ENCODE measurements at regions not wholly inside any gene's neighbourhood (a gene's known extent, or its start where the extent isn't known, plus 50 kb on each side); places are given as distances from the start of the nearest gene placed in this dataset.

DNA sequence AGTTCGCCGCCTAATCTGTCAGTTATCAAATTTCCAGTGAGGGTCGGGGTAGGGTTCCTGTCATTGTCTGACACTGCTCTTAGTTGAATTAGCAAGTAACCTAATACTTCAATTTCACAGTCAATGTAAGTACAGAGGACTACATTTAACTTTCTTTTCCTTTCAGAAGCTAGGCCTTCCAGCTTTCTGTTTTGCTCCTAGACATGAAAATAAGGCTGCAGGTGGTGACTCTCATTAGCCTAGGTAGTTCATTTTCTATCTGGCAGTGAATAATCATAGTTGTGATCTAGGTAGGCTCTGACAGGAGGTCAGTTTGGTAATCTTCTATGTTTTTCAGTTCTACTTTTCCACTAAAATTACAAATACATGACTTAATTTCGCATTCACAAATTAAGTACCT lies 783.1 kb downstream of the MRPL39 start:
- no peak for DNase-seq (ENCODE audit: low read depth in 4 of 4, low spot score in 1 of 4)

DNA sequence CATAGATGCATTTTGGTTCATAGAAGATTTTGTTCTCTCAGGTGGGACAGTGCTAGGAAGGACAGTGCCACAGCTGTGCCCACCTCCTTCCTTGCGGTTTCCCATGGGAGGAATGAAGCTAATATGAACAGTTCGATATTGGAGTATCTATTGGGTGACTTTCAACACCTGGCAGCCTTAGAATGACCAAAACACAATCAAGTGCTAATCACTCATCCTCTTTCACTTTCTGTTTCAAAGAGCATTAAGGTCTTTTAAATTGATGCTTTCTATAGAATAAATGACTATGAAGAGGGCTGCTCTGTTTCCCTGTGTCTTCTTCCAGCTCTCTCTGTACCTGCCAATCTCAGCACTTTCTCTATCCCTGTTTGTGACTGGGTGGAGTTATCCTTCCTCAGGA lies 784.0 kb downstream of the MRPL39 start:
- no peak for DNase-seq (ENCODE audit: low read depth in 4 of 4, low spot score in 1 of 4)

DNA sequence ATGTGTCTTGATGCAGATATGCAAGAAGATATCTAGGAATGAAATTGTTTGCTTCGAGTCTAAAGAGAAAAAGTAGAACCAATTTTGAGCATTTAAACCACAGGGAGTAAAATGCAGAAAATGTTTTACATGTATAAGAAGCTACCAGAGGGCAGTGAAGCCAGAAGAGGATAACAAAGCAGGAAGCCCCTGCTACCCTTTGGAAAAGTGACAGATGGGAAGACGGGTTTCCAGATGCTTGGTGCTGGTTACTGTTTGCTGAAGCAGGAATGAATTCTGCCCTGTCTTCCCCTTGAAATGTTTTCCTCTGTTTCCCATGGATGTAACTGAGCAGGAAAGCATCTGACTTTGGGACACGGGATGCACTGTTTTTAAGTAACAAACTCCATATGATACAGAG lies 822.2 kb downstream of the MRPL39 start:
- no peak for DNase-seq (ENCODE audit: low read depth in 4 of 4, low spot score in 1 of 4)

DNA sequence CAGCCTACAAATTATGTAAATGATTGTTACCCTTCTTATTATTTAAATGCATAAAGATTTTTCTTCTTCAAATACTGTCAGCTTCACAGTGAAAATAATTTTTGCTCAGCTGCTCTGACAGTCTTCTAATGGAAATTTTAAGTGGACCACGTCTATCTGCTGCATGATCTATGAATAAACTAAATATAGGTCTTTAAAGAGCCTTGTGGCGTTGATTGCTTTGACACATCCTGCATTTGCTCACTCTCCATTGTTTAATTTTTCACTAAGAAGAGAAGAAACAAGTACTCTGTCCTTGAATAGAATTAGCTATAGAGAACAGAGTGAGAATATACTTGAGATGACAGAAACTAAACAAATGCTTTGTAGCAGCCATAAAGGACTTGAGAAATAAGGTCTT lies 826.1 kb downstream of the MRPL39 start:
- no peak for DNase-seq (ENCODE audit: low read depth in 4 of 4, low spot score in 1 of 4)

DNA sequence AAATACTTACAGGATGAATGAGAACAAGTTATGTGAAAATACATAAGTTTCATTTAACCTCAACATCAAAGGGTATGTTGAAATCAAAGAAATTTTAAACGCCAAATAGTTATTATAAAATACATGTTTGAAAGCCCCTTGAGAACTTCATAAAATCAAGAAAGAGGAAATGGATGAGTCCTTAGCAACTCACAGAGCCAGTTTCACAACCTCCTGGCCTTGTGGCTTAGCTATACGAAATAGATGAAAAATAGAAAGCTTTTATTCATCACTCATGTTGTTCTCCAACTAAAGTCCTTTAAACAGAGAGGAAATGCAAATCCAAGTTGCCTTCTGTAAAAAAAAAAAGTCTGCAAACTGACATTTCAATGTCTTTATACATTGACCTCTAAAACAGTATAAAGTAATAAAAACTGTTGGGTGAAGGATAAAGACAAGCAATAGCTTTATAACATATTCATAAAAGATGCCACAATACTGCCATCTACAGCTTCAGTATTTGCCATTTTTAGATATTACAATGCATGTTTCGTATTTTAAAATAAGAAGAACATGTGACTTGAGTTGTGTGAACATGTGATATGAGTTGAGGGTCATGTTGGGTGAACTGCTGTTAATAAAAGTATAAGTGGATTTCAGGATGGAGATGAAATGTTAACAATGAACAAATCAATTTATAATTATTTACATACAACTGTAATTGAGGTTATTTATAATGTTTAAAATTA lies 847.8 kb downstream of the MRPL39 start:
- no peak for DNase-seq (ENCODE audit: low read depth in 4 of 4, low spot score in 1 of 4)

DNA sequence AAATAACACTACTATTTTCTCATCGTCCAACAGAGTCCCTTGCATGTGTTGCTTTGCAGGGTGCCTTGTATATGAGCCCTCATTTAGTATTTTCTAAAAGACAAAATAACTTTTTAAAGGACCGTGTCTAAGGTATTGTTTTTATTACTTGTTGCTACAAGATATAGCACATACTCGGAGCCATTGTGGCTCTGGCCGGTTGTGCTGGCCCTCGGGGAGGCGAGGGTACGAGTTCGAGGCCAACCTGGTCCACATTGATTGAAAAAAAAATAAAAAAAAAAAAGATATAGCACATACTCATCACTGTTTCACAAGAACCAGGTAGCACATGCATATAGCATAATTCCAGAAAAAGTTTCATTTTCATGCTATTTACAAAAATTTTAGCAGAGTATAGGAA lies 869.2 kb downstream of the MRPL39 start:
- no peak for DNase-seq (ENCODE audit: low read depth in 4 of 4, low spot score in 1 of 4)

DNA sequence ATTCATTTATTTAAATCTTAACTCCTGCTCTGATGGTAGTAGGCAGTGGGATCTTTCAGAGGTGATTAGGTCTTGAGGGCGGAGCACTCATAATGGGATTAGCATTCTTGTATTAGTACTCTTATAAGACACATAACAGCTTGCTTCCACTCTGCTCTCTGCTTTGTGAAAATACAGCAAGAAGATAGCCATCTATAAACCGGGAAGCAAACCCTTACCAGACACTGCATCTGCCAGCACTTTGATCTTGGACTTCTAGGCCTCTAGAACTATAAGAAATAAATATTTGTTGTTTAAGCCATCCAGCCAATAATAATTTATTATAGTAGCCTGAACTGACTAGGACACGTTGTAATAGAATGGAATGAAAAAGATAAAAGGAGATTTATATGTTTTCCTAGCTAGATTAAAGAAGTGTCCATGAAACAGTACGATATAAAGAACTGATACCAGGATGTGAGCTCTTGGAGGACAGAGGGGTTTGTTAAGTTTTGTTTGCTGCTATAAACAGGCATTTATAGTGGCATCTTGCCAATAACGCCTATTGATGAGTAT lies 869.9 kb downstream of the MRPL39 start:
- no peak for DNase-seq (ENCODE audit: low read depth in 4 of 4, low spot score in 1 of 4)

DNA sequence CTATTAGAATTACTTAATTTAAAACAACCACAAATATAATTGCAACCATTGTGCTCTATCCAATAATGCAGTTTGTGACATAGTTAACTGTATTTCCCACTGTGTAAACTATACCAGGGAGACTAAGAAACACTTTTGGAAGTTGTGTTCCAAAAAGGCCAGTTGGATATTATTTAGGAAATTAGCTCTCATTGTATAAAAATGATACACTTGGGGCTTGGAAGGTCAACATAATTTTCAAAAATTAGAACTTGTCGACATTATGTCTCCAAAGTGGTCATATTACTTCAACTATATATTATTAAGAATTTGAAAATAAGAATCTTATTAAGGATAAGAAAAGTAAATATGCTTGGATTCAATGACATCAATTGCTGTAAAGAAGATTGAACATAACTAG lies 876.6 kb downstream of the MRPL39 start:
- no peak for DNase-seq (ENCODE audit: low read depth in 4 of 4, low spot score in 1 of 4)

DNA sequence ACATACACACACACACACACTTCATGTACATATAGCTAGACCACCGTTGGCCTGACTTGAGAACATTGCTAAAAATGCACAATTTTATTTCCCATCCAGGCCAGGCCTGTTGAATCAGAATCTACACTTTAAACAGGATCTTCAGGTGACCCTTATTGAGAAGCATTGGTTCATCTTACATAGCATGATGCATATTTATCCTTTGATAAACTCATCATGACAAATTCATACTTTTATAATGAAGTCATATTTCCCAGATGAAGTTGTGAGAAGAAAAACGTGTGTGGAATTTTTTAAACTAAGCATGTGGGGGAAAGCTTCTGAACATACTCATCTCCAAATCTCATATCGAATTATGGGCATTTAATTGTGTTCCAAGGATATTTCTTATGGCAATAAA lies 877.7 kb downstream of the MRPL39 start:
- no peak for DNase-seq (ENCODE audit: low read depth in 4 of 4, low spot score in 1 of 4)

DNA sequence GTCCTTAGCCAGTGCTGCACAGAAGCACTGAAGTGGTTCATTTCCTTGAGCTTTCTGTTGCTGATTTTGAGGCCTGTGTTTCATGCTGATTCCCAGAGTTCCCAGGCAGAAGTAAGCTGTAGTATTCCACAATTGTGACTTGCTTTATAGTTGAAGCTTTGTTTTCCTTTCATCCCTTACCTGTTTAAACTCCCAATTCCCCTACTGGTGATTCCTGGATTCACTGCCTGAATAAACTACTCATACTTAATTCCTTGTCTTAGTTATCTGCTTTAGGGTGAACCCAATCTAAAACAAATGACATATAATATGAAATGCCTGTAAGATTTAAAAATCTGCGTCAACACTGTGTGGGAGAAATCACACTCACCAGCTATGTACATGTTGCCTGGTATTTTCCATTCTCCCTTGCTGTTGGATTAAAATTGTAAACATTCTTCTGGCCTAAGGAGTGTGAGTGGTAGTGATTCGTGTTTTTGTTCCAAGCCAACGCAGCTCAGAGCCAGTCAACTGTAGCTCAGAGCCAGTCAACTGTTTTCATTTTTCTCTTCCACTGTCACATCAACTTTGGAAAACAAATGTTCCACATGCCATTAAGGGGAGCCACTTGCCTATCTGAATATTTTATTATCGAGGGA lies 879.4 kb downstream of the MRPL39 start:
- DNase-seq (ENCODE audit: low read depth in 4 of 4, low spot score in 1 of 4), result no peak

DNA sequence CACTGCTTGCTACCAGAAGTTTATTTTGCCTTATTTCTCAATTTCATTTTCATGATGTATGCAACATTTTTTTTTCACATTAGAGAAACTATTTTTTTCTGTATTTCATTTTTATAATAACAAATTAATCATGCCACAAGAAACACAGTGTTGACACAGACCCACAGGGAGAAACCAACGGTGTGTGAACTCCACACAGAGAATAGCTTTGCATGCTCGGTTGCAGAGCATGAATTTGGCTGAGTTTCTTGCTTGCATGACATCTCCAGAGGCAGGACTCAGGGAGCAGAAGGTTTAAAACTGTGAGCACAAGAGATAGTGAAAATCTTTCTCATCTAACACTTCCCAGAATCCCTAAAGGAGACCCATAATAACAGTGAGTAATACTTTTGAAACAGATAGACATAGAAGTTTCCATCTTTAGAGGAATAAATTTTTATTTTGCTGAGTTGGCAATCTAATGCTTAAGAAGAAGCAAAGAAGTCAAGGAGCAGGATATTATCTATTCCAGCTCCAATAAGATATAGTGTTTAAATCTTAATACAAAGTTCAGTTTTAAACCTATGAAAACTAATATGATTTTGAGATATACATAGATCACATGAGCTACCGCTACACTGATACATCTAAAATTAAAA lies 890.9 kb downstream of the MRPL39 start:
- no peak for DNase-seq (ENCODE audit: low read depth in 4 of 4, low spot score in 1 of 4)

DNA sequence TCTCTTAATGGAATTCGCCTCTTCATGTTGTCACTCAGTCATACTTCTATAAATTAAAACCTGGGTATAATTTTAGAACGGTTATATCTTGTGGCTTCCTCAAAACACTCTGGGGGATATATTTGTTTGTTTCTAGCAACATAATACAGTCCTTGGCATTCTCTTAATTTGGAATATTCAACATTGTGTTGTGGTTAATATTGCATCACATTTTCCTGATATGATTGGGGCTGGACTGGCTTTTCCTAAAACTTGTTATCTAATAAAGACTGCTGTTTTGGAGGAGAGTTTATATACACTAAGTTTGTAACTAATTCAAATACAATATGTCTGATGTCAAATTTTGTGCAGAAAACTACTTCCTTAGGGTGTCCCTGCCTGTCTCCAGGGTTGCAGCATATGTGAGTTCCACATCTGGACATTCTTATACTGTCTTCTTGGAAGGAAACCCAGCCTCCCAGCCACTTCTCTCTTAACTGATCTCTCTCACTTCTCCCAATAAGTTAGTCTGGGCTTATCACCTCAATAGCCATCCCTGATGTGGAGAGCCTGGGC lies 892.6 kb downstream of the MRPL39 start:
- no peak for DNase-seq (ENCODE audit: low read depth in 4 of 4, low spot score in 1 of 4)

DNA sequence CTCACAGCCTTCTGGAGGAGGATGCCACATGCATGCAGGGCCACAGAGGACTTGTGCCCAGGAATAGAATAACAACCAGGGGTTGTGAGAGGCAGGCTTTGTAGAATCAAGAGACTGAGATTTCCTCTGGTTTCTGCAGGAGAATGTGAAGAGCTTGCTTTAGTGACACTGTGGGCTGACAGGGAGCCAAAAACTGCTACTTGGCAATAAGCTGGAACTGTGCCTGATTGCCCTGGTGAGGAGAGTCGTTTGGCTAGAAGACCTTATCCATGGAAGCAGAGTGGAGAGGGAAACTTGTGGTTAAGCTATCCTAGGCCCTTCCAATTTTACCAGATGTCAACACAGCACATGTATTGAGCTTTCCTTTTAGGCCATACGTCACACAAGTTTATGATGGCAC lies 902.1 kb downstream of the MRPL39 start:
- DNase-seq (ENCODE audit: low read depth in 4 of 4, low spot score in 1 of 4), result no peak

DNA sequence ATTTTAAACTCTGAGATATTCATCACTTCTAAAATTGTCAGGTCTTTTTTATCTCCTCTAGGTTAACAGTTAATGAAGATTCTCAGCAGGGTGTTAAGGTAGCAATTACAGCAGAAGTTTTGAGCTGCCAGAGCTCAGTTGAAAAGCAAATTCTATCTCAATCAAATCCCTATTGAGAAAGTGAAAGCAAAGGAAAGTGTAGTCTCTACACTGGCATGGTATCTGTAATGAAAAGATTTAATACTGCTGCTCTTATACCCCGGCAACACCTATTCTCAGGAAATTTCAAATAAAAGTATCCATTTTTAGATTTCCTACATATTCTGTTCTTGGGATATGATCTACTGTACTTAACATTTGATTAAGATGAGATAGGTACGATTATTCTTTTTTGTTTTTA lies 913.5 kb downstream of the MRPL39 start:
- DNase-seq (ENCODE audit: low read depth in 4 of 4, low spot score in 1 of 4), result no peak

DNA sequence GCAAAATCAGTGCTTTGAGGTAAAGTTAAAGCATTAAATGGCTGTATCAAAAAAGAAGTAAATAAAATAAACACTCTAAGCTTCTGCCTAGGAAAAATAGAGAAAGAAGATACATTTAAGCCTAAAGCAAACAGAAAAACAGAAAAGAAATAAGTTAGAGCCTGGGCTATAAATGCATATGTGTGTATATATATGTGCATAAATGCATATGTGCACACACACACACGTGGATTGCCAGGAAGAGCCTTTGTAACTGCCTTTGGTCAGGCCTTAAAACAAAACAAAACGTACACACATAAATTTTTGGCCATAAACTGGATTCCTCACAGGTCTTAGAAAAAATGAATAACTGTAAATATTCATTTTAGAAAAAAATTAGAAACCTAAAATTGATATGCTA lies 925.8 kb downstream of the MRPL39 start:
- DNase-seq (ENCODE audit: low read depth in 4 of 4, low spot score in 1 of 4), result no peak

DNA sequence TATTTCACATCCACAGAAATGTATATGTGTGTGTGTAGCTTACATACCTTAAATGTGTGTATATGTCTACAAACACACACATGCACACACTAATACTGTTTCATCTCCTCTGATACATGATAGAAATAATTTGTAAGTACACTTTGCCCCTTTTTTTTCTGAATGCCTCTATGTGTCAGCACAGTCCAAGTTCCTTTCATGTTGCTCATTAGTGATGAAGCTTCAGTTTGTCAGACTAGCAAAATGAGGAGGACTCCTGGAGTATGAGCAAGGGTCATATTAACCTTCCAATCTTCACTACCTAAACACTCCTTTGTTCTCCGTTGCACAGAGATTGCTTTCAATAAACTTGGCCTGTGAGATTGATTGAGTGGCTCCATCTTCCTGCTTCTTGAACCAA lies 935.4 kb downstream of the MRPL39 start:
- no peak for DNase-seq (ENCODE audit: low read depth in 4 of 4, low spot score in 1 of 4)

DNA sequence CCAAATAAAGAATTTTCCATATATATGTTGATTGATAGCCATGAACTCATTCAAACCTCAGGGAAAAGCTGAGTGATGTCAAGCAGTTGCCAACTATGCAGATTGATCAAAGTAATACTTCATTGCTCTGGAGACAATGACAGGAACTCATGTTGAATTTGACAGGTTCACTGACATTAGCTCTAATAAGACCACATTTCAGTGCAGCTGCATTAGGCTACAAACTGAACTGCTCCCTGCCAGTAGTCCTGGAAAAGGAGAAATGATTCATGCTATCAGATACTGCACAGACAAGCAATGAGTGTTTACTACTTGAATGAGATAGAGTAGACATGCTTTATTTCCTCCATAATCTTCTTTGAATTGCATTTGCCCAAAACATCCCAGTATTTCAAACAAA lies 948.4 kb downstream of the MRPL39 start:
- DNase-seq (ENCODE audit: low read depth in 4 of 4, low spot score in 1 of 4), result no peak

DNA sequence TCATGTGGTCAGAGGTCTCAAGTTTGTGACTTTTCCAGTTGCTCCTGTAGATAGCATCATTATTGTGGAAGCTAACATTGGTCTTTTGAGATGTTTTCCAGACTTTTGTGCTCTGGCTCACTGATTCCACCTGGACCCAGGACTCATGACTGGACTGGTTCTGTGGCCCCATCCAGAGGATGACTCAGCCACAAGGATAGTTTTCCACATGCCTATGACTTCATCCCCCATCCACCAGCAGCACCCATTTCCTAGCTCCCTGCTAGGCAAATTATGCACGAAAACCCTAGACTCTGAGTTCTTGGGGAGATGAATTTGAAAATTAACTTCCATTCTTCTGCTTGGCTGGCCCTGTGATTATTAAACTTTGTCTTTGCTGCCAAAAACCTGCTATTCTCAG lies 949.3 kb downstream of the MRPL39 start:
- no peak for DNase-seq (ENCODE audit: low read depth in 4 of 4, low spot score in 1 of 4)

DNA sequence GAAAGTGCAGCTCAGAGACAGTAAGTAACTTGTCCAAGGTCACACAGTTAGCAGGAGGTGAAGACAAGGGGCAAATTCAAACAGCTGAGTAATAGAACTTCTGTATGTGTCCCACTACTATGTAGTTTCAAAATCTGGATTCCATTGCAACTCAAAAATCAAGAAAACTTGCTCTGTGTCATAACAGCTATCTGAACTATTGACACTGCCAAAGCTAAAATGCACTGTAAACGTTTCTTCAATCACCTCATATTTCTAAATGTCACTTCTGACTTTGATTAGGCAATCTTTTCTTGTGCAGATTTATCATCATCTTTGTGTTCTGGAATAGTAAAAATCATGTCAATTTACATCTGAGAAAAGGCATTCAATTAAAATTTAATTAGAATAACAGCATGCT lies 957.6 kb downstream of the MRPL39 start:
- DNase-seq (ENCODE audit: low read depth in 4 of 4, low spot score in 1 of 4), result no peak

DNA sequence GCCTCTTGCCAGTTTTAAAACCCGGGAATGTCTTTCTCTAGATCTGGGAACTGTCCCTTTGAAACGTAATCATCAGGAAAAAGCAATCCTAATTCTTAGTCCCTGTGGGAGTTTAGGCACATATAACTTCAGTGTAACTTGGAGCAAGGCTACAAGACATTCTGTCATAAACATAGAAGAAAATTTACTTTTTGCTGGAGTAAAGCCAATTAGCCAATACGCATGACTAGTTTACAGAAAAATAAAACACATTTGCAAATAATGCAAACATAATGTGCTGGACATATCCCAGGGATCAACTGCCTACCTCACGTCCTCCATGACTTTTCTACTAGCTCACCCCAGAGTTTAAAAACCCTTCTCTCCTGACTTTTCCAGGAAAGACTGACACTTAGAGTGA lies 970.6 kb downstream of the MRPL39 start:
- DNase-seq (ENCODE audit: low read depth in 4 of 4, low spot score in 1 of 4), result no peak

DNA sequence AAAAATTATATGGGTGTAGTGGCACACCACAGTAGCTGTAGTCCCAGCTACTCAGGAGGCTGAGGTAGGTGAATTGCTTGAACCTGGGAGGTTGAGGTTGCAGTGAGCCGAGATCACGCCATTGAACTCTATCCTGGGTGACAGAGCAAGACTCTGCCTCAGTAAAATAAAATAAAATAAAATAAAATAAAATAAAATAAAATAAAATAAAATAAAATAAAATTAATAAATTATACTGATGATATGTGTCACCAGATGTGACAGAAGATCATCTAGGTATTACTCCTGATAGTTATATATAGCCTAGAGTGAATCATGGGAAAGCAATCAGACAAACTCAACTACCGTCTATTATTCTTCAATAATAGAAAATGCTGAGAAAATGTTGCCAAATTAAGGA lies 972.5 kb downstream of the MRPL39 start:
- DNase-seq (ENCODE audit: low read depth in 4 of 4, low spot score in 1 of 4), result no peak

DNA sequence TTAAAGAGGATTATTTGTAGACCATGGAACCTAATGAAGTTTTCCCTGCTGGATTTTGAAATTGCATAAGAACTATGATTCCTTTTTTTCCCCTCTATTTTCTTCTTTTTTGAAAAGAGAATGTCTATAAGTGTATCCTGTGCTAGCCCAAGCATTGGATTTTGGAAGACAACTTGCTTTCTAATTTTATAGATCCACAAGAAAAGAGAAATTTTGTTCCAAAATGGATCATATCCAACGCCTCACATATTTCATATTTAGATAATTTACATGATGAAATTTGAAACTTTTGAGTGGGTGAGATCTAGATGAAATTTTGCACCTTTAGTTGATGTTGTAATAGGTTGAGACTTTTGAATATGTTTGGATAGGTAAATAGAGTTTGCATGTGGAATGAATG lies 978.7 kb downstream of the MRPL39 start:
- no peak for DNase-seq (ENCODE audit: low read depth in 4 of 4, low spot score in 1 of 4)
